ENCODE measurements at regions not wholly inside any gene's neighbourhood (a gene's known extent, or its start where the extent isn't known, plus 50 kb on each side); places are given as distances from the start of the nearest gene placed in this dataset.

DNA sequence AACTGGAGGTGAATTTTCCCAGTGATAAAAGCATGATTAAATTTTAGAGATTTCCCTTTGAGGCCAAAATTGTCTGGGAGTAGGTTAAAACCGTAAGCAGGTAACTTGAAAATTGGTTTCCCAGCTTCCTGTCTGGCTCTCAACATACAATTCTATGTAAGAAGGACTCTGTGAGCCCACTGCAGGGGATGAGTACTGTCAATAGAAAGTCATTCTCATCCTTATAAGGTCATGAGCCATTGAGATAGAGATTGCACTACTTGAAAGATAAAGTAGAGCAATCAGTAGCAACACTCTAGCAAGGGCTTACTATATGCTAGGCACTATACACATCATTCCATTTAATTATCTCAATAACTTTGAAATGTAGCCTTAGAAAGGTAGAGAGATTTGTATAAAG, 225.6 kb upstream of the HMGA2 start:
- no peak for DNase-seq (ENCODE audit: low spot score)

DNA sequence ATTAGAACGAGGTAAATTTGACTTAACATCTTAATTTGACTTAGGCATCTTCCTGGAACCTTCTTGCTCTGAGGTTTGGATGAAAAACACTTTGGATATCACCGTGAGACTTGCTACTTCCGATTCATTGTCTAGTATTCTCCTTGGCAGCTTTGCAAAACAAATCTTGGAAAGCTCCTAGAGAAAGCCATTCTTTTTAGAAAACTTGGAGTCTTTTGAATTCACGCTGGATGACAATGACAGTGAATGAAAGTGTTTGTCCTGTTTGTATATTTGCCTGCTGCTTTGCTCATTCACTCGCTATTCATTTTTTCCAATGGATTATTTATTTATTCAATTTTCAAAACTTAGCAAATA, 222.1 kb upstream of the HMGA2 start:
- DNase-seq (ENCODE audit: low spot score), result no peak

DNA sequence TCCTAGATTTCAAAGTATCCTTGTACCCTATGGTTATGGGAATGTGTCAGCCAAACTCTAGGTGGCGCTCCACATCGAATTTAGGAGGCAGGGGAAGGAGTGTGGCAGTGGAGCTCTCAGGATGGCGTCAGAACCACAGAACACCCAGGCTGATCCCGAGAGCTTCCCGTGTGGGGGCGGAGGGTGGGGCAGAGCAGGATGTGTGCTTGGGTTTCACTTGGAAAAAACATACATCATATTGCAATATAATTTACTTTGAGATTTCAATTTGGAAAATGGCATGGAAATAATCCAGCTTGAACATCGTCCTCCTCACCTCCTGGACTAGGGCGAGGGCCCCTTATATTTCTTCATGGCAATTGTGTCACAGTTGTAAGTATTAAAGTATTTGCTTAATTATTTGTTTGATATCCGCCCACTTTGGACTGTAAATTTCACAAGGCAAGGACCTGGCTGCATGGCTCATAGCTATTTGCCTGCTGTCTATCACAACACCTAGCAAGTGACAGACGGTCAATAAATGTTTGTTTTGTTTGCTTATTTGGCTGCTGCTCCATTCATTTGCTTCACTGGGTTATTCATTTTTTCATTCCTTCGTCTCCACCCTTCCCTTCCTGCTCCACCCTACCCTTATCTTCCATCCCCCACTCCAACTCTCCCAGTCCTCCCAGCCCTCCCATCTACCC, 221.5 kb upstream of the HMGA2 start:
- peak; percentile 92 for DNase-seq (ENCODE audit: low spot score)

DNA sequence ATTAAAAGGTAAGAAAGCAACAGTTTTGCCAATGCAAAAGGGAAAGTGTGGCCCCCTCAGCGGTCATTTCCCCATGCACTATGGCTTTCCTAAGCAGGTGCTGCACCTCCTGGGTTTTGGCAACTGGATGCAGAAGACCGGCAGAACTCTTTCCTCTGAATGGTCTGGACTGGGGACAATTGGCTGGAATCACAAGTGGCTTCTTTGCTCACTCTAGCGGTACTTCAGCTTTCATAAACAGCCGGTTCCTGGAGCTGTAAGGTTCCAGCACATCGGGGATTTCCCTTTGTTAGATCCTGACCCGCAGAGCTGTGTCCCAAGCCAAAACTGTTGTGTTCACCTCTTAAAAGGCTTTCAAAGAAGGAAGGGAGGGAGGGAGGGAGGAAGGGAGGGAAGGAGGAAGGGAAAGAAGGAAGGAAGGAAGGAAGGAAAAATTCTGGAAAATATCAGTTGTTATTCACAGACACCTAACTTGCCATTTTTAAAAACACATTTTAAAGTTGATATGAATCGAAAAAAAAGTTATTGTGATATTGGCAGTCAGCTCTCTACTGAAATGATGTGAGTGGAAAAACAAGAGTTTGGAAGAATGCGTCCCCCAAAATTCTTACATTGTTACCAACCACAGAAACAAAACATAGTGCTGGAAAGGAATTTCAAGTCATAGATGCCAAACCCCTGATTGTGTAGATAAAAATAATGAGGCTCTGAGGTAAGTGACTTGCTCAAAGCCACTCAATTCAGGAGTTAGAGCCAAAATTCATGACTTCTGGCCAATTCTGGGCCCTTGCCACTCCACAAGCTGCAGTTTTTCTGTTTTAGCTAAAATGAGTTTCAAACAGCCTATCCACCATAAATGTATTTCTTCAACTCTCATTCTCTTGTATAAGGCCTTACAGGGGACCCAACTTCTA, 220.6 kb upstream of the HMGA2 start:
- DNase-seq (ENCODE audit: low spot score), result peak; percentile 73

DNA sequence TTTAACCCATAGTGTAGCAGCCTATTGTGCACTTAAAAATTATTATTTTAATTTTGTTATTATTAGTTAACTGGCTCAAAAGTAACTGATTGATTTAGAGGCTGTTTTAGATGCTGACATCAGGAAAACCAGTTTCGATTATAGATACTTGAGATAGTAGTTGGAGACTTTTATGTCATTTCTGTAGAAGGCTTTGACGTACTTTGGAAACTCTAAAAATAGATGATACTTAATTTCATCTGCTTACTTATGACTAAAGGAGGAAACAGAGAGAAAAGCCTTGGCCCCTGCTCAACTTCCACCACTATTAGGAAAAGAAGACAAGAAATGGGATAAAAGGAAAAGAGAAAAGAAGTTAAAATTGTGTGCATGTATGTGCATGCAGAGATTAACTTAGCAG, 219.3 kb upstream of the HMGA2 start:
- no peak for DNase-seq (ENCODE audit: low spot score)

DNA sequence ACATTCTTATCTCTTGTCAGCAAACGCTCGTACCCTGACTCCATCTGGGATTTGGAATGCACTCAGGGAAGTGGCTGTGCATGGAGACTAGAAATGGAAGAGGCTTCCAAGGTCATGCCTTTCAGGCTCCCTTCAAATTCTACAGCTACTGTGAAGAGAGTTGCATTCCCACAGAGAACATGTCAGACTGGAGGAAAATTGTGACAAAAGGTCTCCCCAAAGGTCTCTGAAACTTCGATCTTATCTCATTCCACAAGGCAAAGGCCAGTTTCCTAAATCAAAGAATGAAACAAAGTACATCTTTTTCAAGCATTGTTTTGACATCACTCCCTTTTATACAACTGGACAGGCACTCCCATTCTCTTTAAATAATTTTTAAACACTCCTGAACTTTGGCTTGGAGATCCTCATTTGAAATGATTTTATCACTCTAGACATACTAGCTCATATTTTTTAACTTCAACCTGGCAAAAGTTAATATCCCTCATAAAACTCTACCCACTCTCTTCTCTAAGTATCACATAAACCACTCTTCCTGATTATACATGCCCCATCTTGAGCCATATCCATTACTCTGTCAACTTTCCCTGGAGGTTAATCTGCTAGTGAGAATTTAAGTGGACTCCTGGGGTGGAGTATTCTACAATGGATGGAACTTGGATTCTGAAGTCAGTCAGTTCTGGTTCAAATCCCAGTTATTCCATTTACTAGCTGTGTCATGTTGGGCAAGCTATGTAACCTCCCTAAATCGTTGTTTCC, 218.1 kb upstream of the HMGA2 start:
- no peak for DNase-seq (ENCODE audit: low spot score)

DNA sequence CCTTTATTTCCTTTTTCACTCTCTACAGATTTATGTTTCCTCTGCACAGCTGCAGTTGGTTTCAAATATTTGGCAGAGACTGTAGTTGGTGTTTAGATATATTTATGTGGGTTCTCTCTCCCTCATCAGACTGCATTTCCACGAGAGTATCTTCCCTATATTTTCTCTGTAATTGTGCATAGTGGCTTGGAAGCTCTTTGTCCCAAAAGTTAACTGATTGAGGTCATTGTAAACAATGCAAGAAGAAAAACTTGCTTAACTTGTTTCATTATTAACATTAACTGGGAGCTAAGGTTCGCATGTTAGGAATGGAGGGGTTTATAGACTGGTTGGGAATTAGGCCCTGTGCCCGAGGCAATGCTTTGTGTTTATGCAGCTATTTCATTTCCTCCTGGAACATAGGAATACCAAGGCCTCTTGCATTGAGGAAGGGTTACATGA, 216.9 kb upstream of the HMGA2 start:
- DNase-seq (ENCODE audit: low spot score), result no peak

DNA sequence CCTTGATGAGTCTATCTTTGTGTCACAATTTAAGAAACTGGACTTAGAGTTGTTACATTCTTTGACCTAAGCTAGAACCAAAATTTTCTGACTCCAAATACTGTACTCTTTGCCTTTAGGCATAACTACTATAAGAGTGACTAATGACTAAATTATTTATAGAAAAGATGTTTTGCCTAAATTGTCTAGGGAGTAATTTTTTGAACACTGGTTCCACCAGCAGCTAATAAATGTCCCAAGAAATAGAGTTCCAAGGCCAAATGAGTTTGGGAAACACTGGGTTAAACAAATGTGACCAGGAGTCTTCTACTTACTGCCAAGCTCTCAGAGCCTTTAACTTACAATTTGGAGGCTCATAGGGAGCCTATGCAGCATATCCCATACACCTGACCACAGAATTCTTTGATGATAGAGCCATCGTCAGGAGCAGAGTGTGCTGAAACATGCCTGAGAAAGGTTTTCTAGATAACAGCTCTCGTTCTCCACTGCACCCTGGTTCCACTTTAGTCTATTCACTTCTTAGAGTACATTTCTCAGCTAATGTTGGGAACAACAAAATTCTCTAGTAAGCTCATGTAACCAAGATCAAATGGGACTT, 215.9 kb upstream of the HMGA2 start:
- DNase-seq (ENCODE audit: low spot score), result no peak

DNA sequence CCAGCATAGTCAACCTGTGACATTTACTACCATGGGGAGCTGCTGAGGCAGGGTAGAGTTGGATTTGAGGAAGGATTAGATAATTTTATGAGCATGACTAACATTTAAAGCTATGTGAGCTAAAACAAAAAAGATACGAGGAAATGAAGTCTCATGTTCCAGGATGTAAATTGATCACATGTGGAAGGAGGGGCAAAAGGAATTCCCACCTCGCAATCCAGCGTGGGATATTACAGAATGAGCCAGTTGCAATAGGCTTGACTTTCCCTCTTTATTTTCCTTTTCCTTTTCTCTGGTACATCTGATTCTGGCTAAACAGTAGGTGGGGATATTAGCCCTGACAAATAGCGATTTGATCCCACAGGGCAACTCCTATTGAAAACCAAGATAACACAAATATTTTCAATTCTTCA, 214.9 kb upstream of the HMGA2 start:
- peak; percentile 31 for DNase-seq (ENCODE audit: low spot score)

DNA sequence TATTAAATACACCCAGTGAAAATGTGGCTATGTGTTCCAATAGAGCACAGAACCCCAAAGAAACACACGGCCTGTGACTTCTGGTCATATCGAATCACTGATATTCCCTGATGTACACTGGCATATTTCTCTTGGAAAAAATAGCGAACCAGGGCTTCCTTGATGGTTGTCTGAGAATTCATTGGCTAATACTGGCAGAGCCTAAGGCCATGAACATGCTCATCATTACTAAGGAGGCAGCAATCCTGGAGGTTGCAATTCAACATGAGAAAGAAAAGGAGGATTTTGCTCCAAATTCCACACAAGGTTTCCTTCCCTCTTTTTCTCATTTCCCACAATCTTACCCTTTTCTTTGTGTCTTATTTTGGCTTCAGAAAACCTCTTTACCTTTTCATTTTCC, 212.9 kb upstream of the HMGA2 start:
- no peak for DNase-seq (ENCODE audit: low spot score)

DNA sequence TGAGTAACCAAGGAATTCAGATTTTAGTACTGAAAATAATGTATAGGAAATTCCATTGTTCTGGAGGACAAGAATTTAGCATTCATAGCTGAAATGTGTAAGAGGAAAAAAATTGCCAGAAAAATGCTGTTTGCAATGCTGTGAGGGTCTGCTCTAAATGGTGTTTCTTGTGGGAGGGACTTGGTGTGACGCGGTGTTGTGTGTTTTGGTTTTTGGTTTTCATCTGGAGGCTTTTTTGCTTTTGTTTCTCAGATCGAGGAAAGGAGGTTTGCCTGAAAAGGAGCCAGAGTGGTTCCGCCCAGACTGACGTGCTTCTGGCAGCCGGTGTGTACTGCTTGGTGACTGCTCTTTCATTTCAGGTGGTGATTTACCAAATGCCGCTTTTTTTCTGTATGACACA, 211.8 kb upstream of the HMGA2 start:
- no peak for DNase-seq (ENCODE audit: low spot score)

DNA sequence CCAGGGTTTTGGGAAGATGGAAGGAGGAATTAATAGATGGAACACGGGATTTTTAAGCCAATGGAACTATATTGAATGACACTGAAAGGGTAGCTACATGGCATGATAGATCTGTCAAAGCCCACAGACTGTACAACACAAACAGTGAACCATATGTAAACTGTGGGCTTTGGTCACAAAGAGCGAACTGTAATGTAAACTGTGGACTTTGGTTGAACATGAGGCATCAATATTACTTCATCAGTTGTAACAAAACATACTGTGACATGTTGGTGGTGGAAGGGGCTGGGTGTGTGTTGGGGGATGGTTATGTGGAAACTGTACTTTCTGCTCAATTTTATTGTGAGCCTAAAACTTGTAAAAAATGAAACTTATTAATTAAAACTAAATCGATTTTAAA, 210.6 kb upstream of the HMGA2 start:
- DNase-seq (ENCODE audit: low spot score), result no peak

DNA sequence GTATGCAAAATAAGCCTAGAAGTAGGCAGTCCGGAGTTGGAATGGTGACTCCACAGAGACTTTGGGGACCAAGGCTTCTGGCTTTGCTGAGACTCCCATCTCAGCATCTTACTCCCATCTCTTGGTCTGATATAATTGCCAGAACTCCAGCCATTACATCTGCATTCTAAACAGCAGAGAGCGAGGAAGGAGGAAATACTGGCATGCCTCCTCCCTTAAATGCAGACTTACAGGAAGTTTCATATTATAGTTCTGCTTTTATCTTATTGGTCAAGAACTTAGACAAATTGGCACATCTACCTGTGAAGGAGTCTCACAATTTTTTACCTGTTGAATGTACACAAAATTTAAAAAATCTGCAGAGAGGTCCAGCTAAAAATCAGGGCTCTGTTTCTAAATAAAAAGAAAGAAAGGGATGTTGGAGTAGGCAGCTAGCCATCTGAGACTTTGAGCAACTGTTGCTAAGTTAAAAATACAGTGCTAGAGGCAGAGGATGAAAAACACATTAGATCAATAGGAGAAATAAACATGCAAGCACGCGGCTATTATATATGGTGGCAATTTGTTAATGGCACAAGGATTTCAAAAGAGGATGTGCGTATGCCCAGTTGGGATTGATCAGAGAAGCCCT, 209.9 kb upstream of the HMGA2 start:
- DNase-seq (ENCODE audit: low spot score), result no peak

DNA sequence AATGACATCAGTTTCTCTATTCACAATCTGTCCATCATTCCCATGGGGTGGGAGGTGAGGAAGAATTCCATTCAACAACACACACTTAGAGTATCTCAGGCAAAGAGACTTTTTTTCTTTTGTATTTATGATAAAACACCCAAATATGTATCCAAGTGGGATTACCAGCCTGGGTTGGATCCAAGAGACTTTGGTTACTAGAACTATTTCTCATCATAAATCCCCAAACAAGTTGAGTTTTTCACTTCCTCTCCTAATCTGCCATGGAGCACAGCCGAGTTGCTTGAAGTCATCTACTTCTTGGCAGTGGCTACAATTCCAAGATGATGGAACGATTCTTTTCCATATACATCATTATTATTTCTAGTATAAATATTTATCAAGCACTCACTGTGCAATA, 209.2 kb upstream of the HMGA2 start:
- peak; percentile 68 for DNase-seq (ENCODE audit: low spot score)

DNA sequence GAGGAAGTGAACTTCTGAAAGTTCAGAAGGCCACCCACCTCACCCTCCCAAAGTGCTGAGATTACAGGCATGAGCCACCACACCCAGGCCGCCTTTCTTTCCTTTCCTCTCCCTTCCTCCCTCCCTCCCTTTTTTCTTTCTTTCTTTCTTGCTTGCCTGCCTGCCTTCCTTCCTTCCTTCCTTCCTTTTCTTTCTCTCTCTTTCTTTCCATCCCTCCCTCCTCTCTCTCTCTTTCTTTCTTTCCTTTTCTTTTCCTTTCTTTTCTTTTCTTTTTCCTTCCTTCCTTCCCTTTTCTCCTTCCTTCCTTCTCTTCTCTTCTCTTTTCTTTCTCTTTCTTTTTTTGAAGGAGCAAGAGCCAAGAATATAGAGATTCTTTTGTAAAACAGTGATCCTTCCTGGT, 208.3 kb upstream of the HMGA2 start:
- DNase-seq (ENCODE audit: low spot score), result no peak

DNA sequence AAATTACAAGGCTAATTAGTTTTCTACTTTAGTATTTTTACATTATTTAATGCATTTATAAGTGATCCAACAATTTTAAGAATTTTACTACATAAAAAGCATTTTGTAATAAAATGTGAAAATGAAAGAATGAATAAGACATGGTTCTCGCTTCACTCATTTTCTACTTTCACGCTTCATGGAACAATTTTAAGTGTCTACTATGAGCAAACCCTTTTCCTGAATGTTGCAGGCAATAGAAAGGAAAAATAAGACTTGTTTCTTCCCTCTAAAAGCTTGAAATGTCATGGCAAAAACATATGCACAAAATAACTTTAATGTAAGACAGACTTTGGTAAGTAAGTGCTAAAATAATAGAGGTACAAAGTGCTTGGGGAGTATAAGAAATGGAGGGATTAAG, 205.7 kb upstream of the HMGA2 start:
- no peak for DNase-seq (ENCODE audit: low spot score)

DNA sequence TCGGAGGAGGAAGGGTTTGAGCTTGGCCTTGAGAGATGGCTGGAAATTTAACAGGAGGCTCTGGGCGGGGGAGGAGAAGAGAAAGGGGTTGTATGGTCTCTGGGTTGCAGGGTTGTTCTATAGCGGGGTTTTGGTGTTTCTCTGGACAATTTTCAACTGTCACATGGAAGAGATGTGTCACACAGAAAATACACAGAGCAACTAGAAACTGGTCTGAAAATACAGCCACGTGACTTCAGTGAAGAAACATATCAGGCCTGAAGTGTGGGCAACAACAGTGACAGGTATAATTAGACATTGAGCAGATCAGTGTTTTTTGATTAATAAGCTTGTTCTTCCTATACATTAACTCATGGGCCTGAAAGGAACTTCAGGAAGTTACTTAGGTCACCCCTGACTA, 205.3 kb upstream of the HMGA2 start:
- DNase-seq (ENCODE audit: low spot score), result no peak

DNA sequence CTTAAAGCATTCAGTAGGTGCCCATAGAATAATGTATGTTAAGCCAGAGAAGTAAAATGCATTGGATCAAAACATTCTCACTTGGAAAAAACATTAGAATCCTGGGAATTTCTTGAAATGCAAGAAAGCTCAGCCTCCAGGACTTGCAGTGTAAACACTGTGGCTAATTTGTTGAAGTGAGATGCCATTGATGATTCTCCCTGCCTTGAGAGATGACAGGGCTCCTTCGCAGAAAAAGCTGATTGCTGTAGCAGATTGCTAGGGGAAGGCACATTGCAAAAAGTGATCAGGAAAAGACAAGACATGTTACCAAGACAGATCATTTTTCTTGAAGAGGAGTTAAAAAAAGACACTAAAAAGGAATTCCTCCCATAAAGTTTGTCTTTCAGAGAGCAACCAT, 204.2 kb upstream of the HMGA2 start:
- no peak for DNase-seq (ENCODE audit: low spot score)

DNA sequence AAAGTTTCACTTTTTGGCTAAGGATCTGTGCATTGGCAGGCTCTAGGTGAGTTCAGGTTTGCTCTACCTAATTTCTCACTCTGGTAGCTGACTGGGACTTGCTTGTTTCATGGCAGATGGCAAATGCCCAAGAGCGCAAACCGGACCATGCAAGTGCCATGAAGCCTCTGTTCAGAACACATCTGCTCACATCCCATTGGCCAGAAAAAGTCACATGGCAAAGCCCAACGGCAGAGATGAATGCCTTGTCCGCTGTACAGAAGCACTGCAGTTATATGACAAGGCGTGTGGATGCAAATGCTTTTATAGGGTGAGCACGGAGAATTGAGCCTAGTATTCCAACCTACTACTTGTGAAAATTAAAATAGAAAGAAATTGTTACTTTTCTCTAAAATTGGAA, 202.2 kb upstream of the HMGA2 start:
- DNase-seq (ENCODE audit: low spot score), result no peak

DNA sequence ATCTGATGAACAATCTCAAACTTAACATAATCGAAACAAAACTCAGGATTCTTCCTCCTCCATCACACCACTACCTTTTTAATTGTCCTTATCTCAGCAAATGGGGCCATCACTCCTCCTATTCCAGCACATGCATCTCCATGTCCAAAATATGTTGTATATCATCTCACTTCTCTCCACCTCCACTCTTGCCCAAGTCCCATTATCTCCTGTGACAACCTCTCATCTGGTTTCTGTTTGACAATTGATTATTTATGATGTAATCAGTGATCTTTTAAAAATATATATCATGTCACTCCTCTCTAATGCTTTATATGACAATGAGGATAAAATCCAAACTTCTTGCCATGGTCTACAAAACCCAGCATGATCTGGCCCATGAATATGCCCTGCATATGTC, 200.8 kb upstream of the HMGA2 start:
- no peak for DNase-seq (ENCODE audit: low spot score)

DNA sequence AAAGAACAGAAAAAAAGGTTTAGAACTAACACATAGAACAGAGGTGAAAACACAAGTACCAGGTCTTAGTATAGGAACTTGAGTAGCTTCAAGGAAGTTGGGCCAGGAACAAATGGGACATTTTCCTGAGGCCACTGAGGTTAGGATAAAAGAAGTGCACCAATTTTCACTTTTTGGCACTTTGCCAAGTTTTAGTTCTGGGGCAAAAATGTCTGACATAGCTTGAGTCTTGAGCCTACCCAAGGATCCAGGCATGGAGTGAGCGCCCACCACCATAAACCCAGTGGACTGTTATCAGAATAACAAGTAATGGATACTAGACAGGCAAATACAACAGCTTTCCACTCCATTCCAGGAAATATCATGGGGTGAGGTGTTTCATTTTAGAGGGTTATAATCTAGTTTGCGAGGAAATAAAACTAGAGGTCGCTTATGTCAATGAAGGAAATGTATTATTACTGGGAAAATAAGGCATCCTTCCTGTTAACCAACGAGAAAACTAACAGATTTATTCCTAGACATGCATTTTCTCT, 199.7 kb upstream of the HMGA2 start:
- no peak for DNase-seq (ENCODE audit: low spot score)

DNA sequence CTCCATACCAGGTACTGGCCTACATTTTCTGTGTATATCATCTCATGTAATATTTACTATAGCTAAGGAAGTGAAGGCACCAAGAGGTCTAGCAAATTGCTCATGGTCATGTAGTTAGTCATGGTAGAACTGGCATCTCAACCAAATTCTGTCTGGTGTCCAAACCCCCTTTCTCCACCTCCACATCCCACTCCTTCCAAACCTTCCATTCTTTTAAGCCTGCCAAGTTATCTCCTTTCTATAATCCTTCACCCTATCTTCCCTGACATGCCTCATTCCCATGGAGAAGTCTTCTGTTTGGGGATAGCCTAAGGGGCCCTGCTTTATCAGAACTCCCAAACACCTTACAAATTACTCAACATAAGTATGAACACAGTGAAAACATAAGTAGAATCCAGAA, 196.2 kb upstream of the HMGA2 start:
- DNase-seq (ENCODE audit: low spot score), result no peak

Measured in AG20443 (cell line).